ENCODE measurements at regions not wholly inside any gene's neighbourhood (a gene's known extent, or its start where the extent isn't known, plus 50 kb on each side); places are given as distances from the start of the nearest gene placed in this dataset.

- no peak for DNase-seq (ENCODE audit: low read depth)
- no peak overlapping the region for H3K4me3 ChIP-seq (ENCODE audit: low read depth, low read length)
- TF ChIP-seq POLR2A (IDR thresholded peaks at IDR 0.05; ENCODE audit: extremely low read depth, insufficient read length) (no peak), CTCF (IDR thresholded peaks at IDR 0.05; ENCODE audit: low read depth, low read length) (no peak), MAX (IDR thresholded peaks at IDR 0.05; ENCODE audit: low read depth, low read length) (no peak), MYC (IDR thresholded peaks at IDR 0.05; ENCODE audit: low read depth, low read length) (no peak)
Observed at GRCh38 chr4:147076179-147076578, 130.5 kb upstream of the TTC29 start.

- TF ChIP-seq CTCF (IDR thresholded peaks at IDR 0.05; ENCODE audit: low read depth, low read length) (no peak), MYC (IDR thresholded peaks at IDR 0.05; ENCODE audit: low read depth, low read length) (no peak), MAX (IDR thresholded peaks at IDR 0.05; ENCODE audit: low read depth, low read length) (no peak), POLR2A (IDR thresholded peaks at IDR 0.05; ENCODE audit: extremely low read depth, insufficient read length) (no peak)
- DNase-seq (ENCODE audit: low read depth): no peak
Observed at GRCh38 chr4:147076728-147077127, 131.1 kb upstream of the TTC29 start.

GRCh38 chr4:147078362-147078761 is 132.7 kb upstream of the TTC29 start:
- no peak for DNase-seq (ENCODE audit: low read depth)
- H3K4me3 ChIP-seq (ENCODE audit: low read depth, low read length): no peak overlapping the region
- no peak for TF ChIP-seq MAX (IDR thresholded peaks at IDR 0.05; ENCODE audit: low read depth, low read length)
- TF ChIP-seq POLR2A (IDR thresholded peaks at IDR 0.05; ENCODE audit: extremely low read depth, insufficient read length): no peak
- TF ChIP-seq CTCF (IDR thresholded peaks at IDR 0.05; ENCODE audit: low read depth, low read length): no peak
- TF ChIP-seq MYC (IDR thresholded peaks at IDR 0.05; ENCODE audit: low read depth, low read length): no peak

More at GRCh38 chr4:147076728-147077127, 131.1 kb upstream of the TTC29 start:
- no peak overlapping the region for H3K4me3 ChIP-seq (ENCODE audit: low read depth, low read length)

GRCh38 chr4:147078875-147079658 is 133.4 kb upstream of the TTC29 start:
- no peak for DNase-seq (ENCODE audit: low read depth)
- no peak overlapping the region for H3K4me3 ChIP-seq (ENCODE audit: low read depth, low read length)
- TF ChIP-seq MYC (IDR thresholded peaks at IDR 0.05; ENCODE audit: low read depth, low read length): no peak
- no peak for TF ChIP-seq POLR2A (IDR thresholded peaks at IDR 0.05; ENCODE audit: extremely low read depth, insufficient read length)
- TF ChIP-seq CTCF (IDR thresholded peaks at IDR 0.05; ENCODE audit: low read depth, low read length): no peak
- no peak for TF ChIP-seq MAX (IDR thresholded peaks at IDR 0.05; ENCODE audit: low read depth, low read length)

GRCh38 chr4:147084861-147085260 is 139.2 kb upstream of the TTC29 start:
- no peak for DNase-seq (ENCODE audit: low read depth)
- no peak overlapping the region for H3K4me3 ChIP-seq (ENCODE audit: low read depth, low read length)
- TF ChIP-seq MAX (IDR thresholded peaks at IDR 0.05; ENCODE audit: low read depth, low read length) (no peak), CTCF (IDR thresholded peaks at IDR 0.05; ENCODE audit: low read depth, low read length) (no peak), POLR2A (IDR thresholded peaks at IDR 0.05; ENCODE audit: extremely low read depth, insufficient read length) (no peak), MYC (IDR thresholded peaks at IDR 0.05; ENCODE audit: low read depth, low read length) (no peak)
